A172 (cell line): ENCODE measurements at regions not wholly inside any gene's neighbourhood (a gene's known extent, or its start where the extent isn't known, plus 50 kb on each side); places are given as distances from the start of the nearest gene placed in this dataset.
"Not testable (repeated sequence)": the region's sequence is repeated elsewhere in the genome, so short reads cannot be mapped to it uniquely, and the experiment has no call there.

ENCODE experiments used
- DNase-seq: peaks from one replicate; pipeline ENCODE4 v3.0.0-alpha.2; 2015; ENCODE audit warnings: low spot score

GRCh38 chr4:120636120-120636630, 286.4 kb downstream of the PRDM5 start:
- no peak for DNase-seq

GRCh38 chr4:120633810-120634209, 288.7 kb downstream of the PRDM5 start:
- no peak for DNase-seq

DNA sequence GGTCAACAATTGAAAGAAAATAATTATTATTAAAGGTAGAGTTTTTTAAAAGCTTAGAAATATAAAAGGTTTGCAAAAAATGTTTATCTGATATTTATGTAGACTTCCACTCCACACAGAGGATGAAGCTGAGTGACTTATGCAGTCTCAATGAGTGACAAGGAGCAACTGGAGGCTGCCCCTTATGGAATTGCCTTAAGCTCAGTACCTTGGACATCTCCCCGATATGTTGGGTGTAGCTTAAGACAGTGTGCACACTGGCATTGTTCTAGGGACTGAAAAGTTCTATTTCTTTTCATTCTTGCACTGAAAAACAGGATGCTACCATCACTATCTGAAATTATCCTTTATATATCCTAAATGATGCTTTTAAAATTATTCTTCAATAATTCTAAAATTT, 292.1 kb downstream of the PRDM5 start:
- peak; percentile 3 for DNase-seq

DNA sequence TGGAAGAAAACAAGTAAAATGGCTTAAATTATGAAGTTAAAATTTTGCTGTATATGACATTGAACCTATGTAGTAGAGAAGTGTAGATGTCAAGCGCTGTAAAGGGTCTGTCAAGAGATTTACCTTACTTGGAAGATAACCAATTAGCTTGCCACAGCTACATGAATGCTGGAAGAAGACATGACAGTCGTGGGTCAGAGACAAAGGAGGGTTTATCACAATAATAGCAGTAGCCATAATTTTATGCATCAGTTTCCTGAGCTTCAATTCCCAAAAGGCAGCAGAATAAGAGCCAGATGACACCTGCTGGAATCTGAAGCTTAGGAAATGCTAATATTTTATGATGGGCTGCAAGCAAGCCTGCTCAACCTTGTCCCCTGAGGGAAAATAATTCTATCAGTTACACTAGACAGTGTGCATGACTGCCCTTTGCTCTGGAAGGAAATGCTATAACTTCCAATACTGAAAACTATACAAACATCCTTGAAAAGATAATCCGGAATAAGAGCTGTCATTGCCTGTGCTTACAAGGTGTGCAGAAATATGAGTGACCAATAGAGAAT, 292.9 kb downstream of the PRDM5 start:
- no peak for DNase-seq

- DNase-seq: no peak
Observed at GRCh38 chr4:120622601-120623000, 299.9 kb downstream of the PRDM5 start.

DNA sequence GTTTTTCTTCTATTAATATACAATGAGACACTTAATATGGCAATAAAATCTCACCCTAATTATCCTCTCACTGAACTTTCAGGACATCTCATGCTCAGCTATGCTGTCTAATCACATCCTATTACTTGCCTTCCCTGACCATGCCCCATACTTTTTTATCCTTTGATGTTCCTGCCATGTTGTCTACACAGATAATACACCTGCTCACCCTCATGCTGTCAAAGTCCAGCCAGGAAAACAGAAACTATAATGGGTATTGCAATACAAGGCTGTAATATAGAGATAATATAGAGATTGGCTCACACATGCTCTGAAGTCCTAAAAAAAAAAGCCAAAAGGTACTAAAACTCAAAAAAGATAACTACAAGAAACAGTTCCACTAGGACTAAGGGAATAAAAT, 305.4 kb downstream of the PRDM5 start:
- DNase-seq: no peak

DNA sequence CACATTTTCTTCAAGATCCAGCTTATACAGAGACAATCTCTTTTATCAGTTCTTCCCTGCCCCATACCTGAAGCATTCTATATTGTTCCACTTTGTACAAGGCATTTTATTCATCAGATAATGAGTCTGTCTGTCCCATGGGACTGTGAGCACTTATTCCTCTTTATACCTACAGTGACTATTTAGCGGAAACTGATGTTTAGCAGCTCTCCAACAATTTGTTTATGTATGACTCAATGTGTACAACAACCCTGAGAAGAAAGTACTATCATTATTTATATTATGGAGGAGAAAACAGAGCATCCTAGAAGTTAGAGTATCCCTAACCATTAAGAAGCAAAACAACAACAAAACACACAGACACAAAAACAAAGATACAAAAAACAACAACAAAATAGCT, 306.5 kb downstream of the PRDM5 start:
- no peak for DNase-seq

GRCh38 chr4:120613778-120614177, 308.7 kb downstream of the PRDM5 start:
- no peak for DNase-seq

DNA sequence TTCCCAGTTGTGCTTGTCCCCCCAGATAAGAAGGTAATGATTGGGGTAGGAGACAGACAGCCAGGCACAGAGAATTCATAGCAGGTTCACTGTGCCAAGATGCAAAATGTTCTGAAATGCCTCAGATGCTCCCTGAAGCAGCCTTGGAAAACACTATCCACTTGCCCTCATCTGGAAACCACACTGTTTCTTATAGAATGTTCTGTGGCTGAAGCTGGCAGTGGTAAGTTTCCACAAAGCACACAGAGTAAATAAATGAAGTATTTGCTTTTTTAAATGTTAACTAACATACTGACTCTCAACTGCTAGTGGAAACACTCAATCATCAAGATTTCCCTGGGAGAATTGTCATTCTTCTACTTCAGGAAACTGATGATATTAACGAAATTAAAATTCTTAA, 311.4 kb downstream of the PRDM5 start:
- DNase-seq: no peak

GRCh38 chr4:120591038-120591437, 331.5 kb downstream of the PRDM5 start:
- no peak for DNase-seq

GRCh38 chr4:120589787-120590186, 332.7 kb downstream of the PRDM5 start:
- no peak for DNase-seq

- no peak for DNase-seq
Observed at GRCh38 chr4:120568731-120569130, 353.8 kb downstream of the PRDM5 start.

DNA sequence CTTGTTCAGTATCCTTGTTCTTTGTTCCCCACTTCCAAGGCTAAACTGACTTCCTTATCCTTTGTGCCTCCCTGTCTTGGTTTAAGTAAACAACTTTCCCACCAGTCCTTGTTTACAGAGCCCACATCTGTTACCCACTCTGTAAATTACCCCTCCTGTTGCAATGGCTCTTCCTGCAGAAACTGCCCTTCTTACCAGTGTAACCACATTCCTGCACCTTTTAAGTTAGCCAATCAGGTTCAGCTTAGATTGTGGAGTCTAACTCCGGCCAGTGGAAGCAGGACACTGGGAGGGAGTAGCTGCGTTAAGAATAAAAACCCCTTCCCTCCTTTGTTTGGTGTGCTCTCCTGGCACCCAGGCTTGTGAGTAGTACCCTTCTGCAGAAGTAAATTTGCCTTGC, 360.9 kb downstream of the PRDM5 start:
- DNase-seq: no peak

- no peak for DNase-seq
Observed at GRCh38 chr4:120557372-120557771, 365.2 kb downstream of the PRDM5 start.

DNA sequence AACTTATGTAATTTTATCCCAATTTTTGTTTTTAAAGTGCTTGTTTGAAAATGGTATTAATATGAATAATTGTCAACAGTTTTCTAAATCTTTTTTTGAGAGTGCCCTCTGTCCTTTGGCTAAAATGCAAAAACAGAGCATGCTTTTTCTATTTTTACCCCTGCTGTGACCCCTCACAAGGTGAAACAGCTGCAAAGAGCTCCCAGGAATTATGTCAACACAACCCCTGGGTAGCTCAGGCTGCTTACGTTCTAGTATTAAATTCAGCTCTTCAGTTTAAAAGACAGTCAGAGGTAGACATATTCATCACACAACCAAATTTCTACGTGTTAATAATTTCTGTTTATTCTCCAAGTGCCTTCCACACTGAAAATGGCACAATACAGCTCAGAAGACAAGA, 367.5 kb downstream of the PRDM5 start:
- no peak for DNase-seq

- no peak for DNase-seq
Observed at GRCh38 chr4:120554086-120554485, 368.4 kb downstream of the PRDM5 start.

- not testable (repeated sequence) for DNase-seq
Observed at GRCh38 chr4:120550624-120551220, 371.8 kb downstream of the PRDM5 start.

- no peak for DNase-seq
Observed at GRCh38 chr4:120549011-120549570, 373.4 kb downstream of the PRDM5 start.

DNA sequence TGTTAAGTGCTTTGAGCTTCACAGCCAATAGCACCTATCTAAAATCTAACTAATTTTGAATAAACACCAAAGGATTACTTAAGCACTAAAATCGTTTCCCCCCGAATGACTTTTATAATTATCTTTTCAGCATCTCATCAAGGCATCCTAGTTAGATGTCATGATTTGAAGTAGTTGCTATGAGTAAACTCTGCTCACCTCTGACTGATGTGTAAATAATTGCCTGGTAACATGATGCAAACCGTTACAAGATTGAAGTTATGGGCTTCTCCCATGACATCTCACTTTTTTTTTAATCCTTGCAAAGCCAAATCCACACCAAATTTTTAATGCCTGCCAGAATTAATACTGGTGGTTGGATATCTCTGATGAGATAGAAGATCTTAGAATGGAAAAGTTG, 377.1 kb downstream of the PRDM5 start:
- no peak for DNase-seq

GRCh38 chr4:120544838-120545237, 377.7 kb downstream of the PRDM5 start:
- DNase-seq: peak; percentile 2

DNA sequence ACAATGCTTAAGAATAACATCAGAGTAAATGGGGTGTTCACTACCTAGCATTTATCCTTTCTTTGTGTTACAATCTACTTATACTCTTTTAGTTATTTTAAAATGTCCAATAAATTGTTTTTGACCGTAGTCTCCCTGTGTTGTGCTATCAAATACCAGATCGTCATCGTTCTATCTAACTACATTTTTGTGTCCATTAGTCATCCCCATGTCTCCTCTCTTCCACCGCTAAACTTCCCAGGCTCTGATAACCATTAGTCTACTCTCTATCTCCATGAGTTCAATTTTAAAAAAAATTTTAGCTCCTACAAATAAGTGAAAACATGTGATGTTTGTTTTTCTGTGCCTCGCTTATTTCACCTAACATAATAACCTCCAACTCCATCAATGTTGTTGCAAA, 381.9 kb downstream of the PRDM5 start:
- peak; percentile 29 for DNase-seq

DNA sequence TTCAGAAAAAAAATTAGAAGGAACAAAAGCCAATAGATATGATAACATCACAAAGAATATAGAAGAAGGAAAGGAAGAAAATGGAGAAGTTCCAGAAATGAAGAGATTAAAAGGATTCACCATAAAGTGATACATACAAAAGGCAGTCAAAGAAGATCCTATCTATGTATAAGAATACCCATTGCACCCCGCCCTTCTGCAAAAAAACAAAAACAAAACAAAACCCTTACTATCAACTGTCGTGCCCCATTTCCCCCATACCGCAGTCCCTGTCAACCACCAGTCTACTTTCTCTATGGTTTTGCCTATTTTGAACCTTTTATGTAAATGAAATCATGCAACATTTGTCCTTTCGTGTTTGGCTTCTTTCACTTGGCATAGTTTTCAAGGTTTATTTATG, 385.6 kb downstream of the PRDM5 start:
- no peak for DNase-seq

- DNase-seq: no peak
Observed at GRCh38 chr4:120528428-120528827, 394.1 kb downstream of the PRDM5 start.

DNA sequence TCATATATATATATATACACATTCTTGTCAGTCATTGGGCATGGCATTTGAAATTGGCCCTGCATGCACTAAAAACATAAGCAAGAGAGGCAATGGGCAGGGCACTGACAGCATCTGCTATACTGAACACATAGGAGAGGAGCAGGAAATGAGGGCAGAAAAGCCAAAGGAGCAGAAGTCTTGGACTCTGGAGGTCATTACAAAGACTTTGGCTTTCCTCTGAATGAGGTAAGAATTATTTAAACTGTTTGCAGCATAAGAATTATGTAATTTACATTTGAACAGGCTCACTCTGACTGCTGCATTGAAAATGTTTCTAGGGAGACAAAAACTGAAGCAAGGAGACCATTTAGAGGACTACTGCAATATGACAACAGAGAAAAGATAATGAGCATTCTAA, 396.5 kb downstream of the PRDM5 start:
- no peak for DNase-seq
